ENCODE measurements at regions not wholly inside any gene's neighbourhood (a gene's known extent, or its start where the extent isn't known, plus 50 kb on each side); places are given as distances from the start of the nearest gene placed in this dataset.

- TF ChIP-seq CTCF (IDR thresholded peaks at IDR 0.05) = no peak
- no peak for TF ChIP-seq POLR2A (IDR thresholded peaks at IDR 0.05)
- no peak for TF ChIP-seq POLR2AphosphoS5 (IDR thresholded peaks at IDR 0.05)
- TF ChIP-seq EP300 (IDR thresholded peaks at IDR 0.05) = no peak
Measured at GRCh38 chr5:163248333-163248732, 189.1 kb upstream of the CCNG1 start.
